Adrenal gland (tissue), 9 donors: ENCODE measurements at regions not wholly inside any gene's neighbourhood (a gene's known extent, or its start where the extent isn't known, plus 50 kb on each side); places are given as distances from the start of the nearest gene placed in this dataset.

Experiments used
- DNase-seq, 7 donors: peaks; one replicate each; pipeline ENCODE4 v3.0.0-alpha.2; 2019 to 2020
- H3K27ac ChIP-seq, 5 donors: fragments of 200-600 bp; sonication (generic) in 4 of 5; 1 replicate in 3 of 5; 2 replicates in 2 of 5; pipeline versions ENCODE4 v1.5.1 to v1.8.0; 2016 to 2020; ENCODE audit warnings: mild to moderate bottlenecking in 1 of 5
- H3K27me3 ChIP-seq: fragments of 200-600 bp; 2 replicates; pipeline ENCODE4 v1.8.0; 2021
- H3K36me3 ChIP-seq, 2 donors: fragments of 200-600 bp; replicated peaks in 1 of 2; 1 replicate in 1 of 2; 2 replicates in 1 of 2; pipeline versions ENCODE4 v1.5.1 to v1.8.0; 2018 to 2022
- H3K4me1 ChIP-seq, 2 donors: fragments of 200-600 bp; replicated peaks in 1 of 2; 1 replicate in 1 of 2; 2 replicates in 1 of 2; pipeline versions ENCODE4 v1.5.1 to v1.8.0; 2018 to 2021
- H3K4me3 ChIP-seq, 4 donors: fragments of 200-600 bp; sonication (generic) in 3 of 4; one replicate each; pipeline ENCODE4 v1.5.1; 2016 to 2018
- H3K9me3 ChIP-seq, 3 donors: fragments of 200-600 bp; sonication (generic) in 1 of 3; replicated peaks in 1 of 3; 1 replicate in 2 of 3; 2 replicates in 1 of 3; pipeline versions ENCODE4 v1.5.1 to v1.8.0; 2016 to 2021
- POLR2A ChIP-seq, 2 donors: fragments of 450-650 bp; IDR thresholded peaks; one replicate each; pipeline ENCODE4 v1.6.1; 2017; ENCODE audit warnings: antibody characterized with exemption in 2 of 2, mild to moderate bottlenecking in 2 of 2, moderate library complexity in 1 of 2
- WGBS, 4 donors: extraction: QIAGEN DNeasy Blood & Tissue Kit in 2 of 4; methylation state at CpG; one replicate each; pipeline versions ENCODE4 v1.1.5 to v1.1.7; 2013 to 2017; 5-methylcytosine and 5-hydroxymethylcytosine counted together
- intact Hi-C, 2 donors: fragments of 100-400 bp; cut with DNase I; formaldehyde crosslinking; loops; one replicate each; pipeline versions ENCODE4 v1.14.1 to v1.15.0; 2022 to 2023
- TF ChIP-seq, protein P1 (sequence below), 6 experiments: fragments of 450-650 bp in 4 of 6; fragments of 200-600 bp in 2 of 6; sonication (generic) in 1 of 6; IDR thresholded peaks; 1 replicate in 5 of 6; 2 replicates in 1 of 6; pipeline versions ENCODE4 v1.5.1 to v1.8.0; 2016 to 2021; ENCODE audit warnings: antibody characterized with exemption in 6 of 6, mild to moderate bottlenecking in 2 of 6, moderate library complexity in 1 of 6
- donor health status: healthy with polysubstance abuse.
- donor health status: Bipolar disorder and iron deficiency.
- donor health status: DM: yes; HTN: yes; CAD: no.
- donor health status: DM: no; HTN: no; CAD: no.
- donor health status: DM: no; HTN: no; CAD: no.

DNA sequence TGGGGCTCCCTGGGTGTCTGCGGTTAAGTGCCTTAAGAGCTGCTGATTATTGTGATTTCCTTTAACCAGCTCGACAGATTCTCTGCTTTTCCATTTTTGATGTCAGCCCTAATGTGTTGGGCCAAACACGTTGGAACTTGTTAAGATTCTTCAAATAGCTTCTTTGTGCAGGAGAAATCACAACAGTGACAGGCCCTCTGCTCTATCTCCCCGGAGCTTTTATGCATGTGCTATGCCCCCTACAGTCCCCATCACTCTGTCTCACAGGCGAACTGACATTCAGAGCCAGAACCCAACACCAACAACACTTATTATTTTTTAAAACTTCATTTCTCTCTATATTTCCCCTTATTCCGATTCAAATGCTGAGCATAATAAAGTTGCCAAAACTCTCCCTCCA is 371.7 kb upstream of the CELF4 start:
- Histone ChIP-seq H3K4me1 (no peaks in the 10 kb centered on the region), H3K9me3 (no peaks in the 10 kb centered on the region), H3K27me3 (no peaks in the 10 kb centered on the region), H3K27ac (no peak overlapping the region), H3K36me3 (no peaks in the 10 kb centered on the region), H3K4me3 (no peak overlapping the region)
- WGBS, 4 donors = 60 to 65% (median 62%) methylated on average over 6 of the region's 6 CpGs
- intact Hi-C loops = no loop called here
- TF ChIP-seq, protein P1, sequence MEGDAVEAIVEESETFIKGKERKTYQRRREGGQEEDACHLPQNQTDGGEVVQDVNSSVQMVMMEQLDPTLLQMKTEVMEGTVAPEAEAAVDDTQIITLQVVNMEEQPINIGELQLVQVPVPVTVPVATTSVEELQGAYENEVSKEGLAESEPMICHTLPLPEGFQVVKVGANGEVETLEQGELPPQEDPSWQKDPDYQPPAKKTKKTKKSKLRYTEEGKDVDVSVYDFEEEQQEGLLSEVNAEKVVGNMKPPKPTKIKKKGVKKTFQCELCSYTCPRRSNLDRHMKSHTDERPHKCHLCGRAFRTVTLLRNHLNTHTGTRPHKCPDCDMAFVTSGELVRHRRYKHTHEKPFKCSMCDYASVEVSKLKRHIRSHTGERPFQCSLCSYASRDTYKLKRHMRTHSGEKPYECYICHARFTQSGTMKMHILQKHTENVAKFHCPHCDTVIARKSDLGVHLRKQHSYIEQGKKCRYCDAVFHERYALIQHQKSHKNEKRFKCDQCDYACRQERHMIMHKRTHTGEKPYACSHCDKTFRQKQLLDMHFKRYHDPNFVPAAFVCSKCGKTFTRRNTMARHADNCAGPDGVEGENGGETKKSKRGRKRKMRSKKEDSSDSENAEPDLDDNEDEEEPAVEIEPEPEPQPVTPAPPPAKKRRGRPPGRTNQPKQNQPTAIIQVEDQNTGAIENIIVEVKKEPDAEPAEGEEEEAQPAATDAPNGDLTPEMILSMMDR (IDR thresholded peaks at IDR 0.05) = no peak
- no peak for TF ChIP-seq POLR2A (IDR thresholded peaks at IDR 0.05)
- DNase-seq = no peak

DNA sequence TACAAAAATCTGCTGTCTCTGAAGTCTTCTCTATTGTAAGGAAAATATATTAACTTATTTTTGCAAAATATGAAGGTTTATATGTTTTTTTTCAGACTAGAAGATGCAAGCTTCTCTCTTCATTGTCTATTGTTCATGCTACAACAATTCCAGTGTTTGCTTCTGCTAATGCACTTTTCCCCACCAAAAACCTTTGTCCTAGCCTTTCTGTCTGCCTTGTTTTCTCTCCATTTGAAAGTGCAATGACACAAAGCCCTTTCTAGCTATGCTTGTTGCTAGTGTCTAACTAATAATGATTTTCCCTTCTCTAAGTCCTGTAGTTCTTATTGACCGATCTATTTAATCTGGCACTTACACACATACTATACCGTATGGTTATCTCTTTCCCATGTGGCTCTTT is 369.5 kb upstream of the CELF4 start:
- H3K27me3 ChIP-seq = no peaks in the 10 kb centered on the region
- no peak for DNase-seq
- intact Hi-C loops = no loop called here
- no peaks in the 10 kb centered on the region for H3K9me3 ChIP-seq
- no peak overlapping the region for H3K4me3 ChIP-seq
- TF ChIP-seq, protein P1 (IDR thresholded peaks at IDR 0.05) = no peak
- no peak for TF ChIP-seq POLR2A (IDR thresholded peaks at IDR 0.05)
- no peaks in the 10 kb centered on the region for H3K36me3 ChIP-seq
- H3K4me1 ChIP-seq = no peaks in the 10 kb centered on the region
- H3K27ac ChIP-seq = no peak overlapping the region
- 75 to 79% (median 77%) methylated on average over 2 of the region's 2 CpGs for WGBS, 4 donors

DNA sequence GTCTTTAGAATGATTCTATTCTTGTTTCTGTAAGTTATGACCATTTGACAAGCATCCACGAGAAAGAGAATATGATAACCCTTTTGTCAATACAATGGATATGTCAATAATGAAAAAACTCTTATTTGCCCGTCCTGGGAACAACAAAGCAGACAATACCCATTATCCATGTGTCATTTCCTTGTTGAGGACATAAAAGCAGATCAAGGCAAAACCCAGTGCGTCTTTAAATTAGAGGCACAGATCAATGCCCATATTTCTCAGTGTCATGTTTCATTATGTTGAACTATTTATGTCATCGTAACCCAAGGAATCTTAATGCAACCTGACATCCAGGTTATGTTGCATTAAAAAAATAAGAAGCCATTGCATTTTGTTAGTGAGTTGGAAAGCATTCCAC is 365.0 kb upstream of the CELF4 start:
- TF ChIP-seq POLR2A (IDR thresholded peaks at IDR 0.05) = no peak
- TF ChIP-seq, protein P1 (IDR thresholded peaks at IDR 0.05) = no peak
- Histone ChIP-seq H3K4me3 (no peak overlapping the region), H3K9me3 (no peaks in the 10 kb centered on the region), H3K36me3 (no peaks in the 10 kb centered on the region), H3K4me1 (no peaks in the 10 kb centered on the region), H3K27me3 (no peaks in the 10 kb centered on the region), H3K27ac (no peak overlapping the region)
- WGBS, 4 donors = 66 to 79% (median 71%) methylated on average over 4 of the region's 4 CpGs
- DNase-seq = no peak
- intact Hi-C loops = no loop called here

DNA sequence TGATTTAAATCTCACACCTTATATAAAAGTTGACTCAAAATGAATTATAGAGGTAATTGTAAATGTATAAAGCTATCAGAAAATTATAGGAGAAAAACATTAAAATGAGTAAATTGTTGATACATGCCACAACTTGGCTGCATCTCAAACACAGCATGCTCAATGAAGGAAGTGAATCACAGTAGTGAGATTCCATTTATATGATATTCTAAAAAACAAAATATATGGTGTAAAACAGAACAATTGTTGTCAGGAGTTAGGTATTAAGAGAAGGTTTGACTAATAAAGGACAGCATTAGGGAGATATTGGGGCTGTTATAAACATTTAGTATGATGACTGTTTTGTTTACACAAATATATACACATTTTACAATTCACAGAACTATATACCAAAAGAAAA is 356.6 kb upstream of the CELF4 start:
- Histone ChIP-seq H3K27ac (no peak overlapping the region), H3K27me3 (no peaks in the 10 kb centered on the region), H3K4me1 (no peaks in the 10 kb centered on the region), H3K4me3 (no peak overlapping the region), H3K9me3 (no peaks in the 10 kb centered on the region), H3K36me3 (no peaks in the 10 kb centered on the region)
- no peak for DNase-seq
- TF ChIP-seq, protein P1 (IDR thresholded peaks at IDR 0.05) = no peak
- TF ChIP-seq POLR2A (IDR thresholded peaks at IDR 0.05) = no peak
- intact Hi-C loops = no loop called here
